KMS-11 (cell line): ENCODE measurements at regions not wholly inside any gene's neighbourhood (a gene's known extent, or its start where the extent isn't known, plus 50 kb on each side); places are given as distances from the start of the nearest gene placed in this dataset.

Source experiments
- H2AFZ ChIP-seq: fragments of 200-600 bp; sonication (generic); 2 replicates; pipeline ENCODE4 v1.6.1; 2016; ENCODE audit warnings: antibody characterized with exemption, mixed run types, low read depth
- H3K27ac ChIP-seq: fragments of 200-600 bp; sonication (generic); 2 replicates; pipeline ENCODE4 v1.6.1; 2016; ENCODE audit warnings: mild to moderate bottlenecking, mixed run types
- H3K27me3 ChIP-seq: fragments of 200-600 bp; sonication (generic); 2 replicates; pipeline ENCODE4 v1.6.1; 2017; ENCODE audit warnings: mild to moderate bottlenecking, low read depth, mixed run types, moderate library complexity; ENCODE audit not compliant: insufficient read depth
- H3K36me3 ChIP-seq: fragments of 200-600 bp; sonication (generic); 2 replicates; pipeline ENCODE4 v1.6.1; 2017; ENCODE audit warnings: mild to moderate bottlenecking, mixed run types; ENCODE audit not compliant: insufficient read depth
- H3K4me1 ChIP-seq: fragments of 200-600 bp; sonication (generic); 2 replicates; pipeline ENCODE4 v1.6.1; 2016; ENCODE audit warnings: mild to moderate bottlenecking, low read depth, mixed run types; ENCODE audit not compliant: poor library complexity, severe bottlenecking
- H3K4me2 ChIP-seq: fragments of 200-600 bp; sonication (generic); 2 replicates; pipeline ENCODE4 v1.7.0; 2016; ENCODE audit warnings: mild to moderate bottlenecking, mixed run types
- H3K4me3 ChIP-seq: fragments of 200-600 bp; sonication (generic); IDR thresholded peaks from 2 replicates; pipeline ENCODE4 v1.6.1; 2017; ENCODE audit warnings: low read depth, low read length, mixed read lengths; ENCODE audit not compliant: insufficient read depth
- H3K79me2 ChIP-seq: fragments of 200-600 bp; sonication (generic); 2 replicates; pipeline ENCODE4 v1.6.1; 2016; ENCODE audit warnings: low read depth, mixed run types; ENCODE audit not compliant: insufficient read depth
- H3K9ac ChIP-seq: fragments of 200-600 bp; sonication (generic); 2 replicates; pipeline ENCODE4 v1.6.1; 2016; ENCODE audit warnings: mild to moderate bottlenecking, mixed run types
- H4K20me1 ChIP-seq: fragments of 200-600 bp; sonication (generic); 2 replicates; pipeline ENCODE4 v1.6.1; 2016; ENCODE audit warnings: mild to moderate bottlenecking, mixed run types; ENCODE audit not compliant: insufficient read depth
- CTCF ChIP-seq: fragments of 200-600 bp; sonication (generic); conservative IDR thresholded peaks from 2 replicates; pipeline ENCODE4 v1.6.1; 2017; ENCODE audit warnings: low read depth, mild to moderate bottlenecking, antibody characterized with exemption, low read length, moderate library complexity, mixed read lengths

GRCh38 chr2:2689306-2689705 lies 358.2 kb upstream of the MYT1L start:
- no peak for TF ChIP-seq CTCF
- Histone ChIP-seq H3K4me2 (no peak overlapping the region), H3K4me1 (no peaks in the 10 kb centered on the region), H3K27ac (no peak overlapping the region), H3K9ac (no peak overlapping the region), H3K4me3 (no peak overlapping the region), H2AFZ (no peak overlapping the region), H3K36me3 (no peaks in the 10 kb centered on the region), H3K79me2 (no peaks in the 10 kb centered on the region), H4K20me1 (no peaks in the 10 kb centered on the region), H3K27me3 (no peaks in the 10 kb centered on the region)

DNA sequence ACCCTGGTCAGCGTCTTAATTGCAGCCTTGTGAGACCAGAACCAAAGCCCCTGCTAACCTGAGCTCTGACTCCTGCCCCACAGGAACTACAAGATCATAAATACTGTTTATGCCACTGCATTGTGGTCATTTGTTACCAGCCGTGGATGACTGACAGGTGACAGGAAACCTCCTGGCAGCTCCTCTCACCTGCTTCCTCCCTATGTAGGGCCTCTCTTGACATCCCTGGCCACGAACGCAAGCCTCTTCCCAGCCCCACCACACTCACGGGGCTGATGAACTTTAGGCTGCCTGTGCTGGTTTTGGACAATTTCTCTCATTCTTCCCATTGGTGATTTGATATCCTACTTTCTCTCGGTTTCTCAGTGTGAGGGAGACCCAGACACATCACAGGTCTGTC lies 357.2 kb upstream of the MYT1L start:
- Histone ChIP-seq H2AFZ (no peak overlapping the region), H3K9ac (no peak overlapping the region), H3K27ac (no peak overlapping the region), H3K79me2 (no peaks in the 10 kb centered on the region), H3K4me2 (no peak overlapping the region), H3K27me3 (no peaks in the 10 kb centered on the region), H3K4me1 (no peaks in the 10 kb centered on the region), H3K4me3 (no peak overlapping the region), H3K36me3 (no peaks in the 10 kb centered on the region), H4K20me1 (no peaks in the 10 kb centered on the region)
- no peak for TF ChIP-seq CTCF

DNA sequence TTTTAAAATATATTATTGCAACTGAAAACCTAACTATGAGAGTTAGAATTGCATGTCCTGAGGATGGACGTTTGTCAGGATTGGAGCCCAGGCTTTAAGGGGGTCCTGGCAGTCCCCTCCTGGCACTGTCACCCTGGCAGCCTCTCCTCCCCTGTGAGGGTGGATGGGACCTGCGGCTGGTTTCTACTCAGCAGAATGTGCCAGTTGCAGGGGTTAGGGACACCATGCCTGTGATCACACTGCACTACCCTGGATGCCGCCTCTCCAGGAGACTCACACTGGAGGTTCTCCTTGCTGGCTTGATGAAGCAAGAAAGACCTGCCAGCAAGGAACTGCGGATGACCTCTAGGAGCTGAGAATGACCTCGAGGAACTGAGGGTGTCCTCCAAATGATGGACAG lies 356.7 kb upstream of the MYT1L start:
- H3K36me3 ChIP-seq = no peaks in the 10 kb centered on the region
- no peak overlapping the region for H3K4me2 ChIP-seq
- no peak overlapping the region for H3K9ac ChIP-seq
- no peak overlapping the region for H2AFZ ChIP-seq
- no peak overlapping the region for H3K27ac ChIP-seq
- no peak for TF ChIP-seq CTCF
- H3K4me3 ChIP-seq = no peak overlapping the region
- H3K4me1 ChIP-seq = no peaks in the 10 kb centered on the region
- no peaks in the 10 kb centered on the region for H4K20me1 ChIP-seq
- no peaks in the 10 kb centered on the region for H3K27me3 ChIP-seq
- H3K79me2 ChIP-seq = no peaks in the 10 kb centered on the region

- Histone ChIP-seq H3K4me3 (no peak overlapping the region), H3K27me3 (no peaks in the 10 kb centered on the region), H2AFZ (no peak overlapping the region), H4K20me1 (no peaks in the 10 kb centered on the region), H3K4me1 (no peaks in the 10 kb centered on the region), H3K9ac (no peak overlapping the region), H3K4me2 (no peak overlapping the region), H3K36me3 (no peaks in the 10 kb centered on the region), H3K79me2 (no peaks in the 10 kb centered on the region), H3K27ac (no peak overlapping the region)
- no peak for TF ChIP-seq CTCF
These were observed 355.1 kb upstream of the MYT1L start for GRCh38 chr2:2686222-2686621.
